ENCODE measurements at regions not wholly inside any gene's neighbourhood (a gene's known extent, or its start where the extent isn't known, plus 50 kb on each side); places are given as distances from the start of the nearest gene placed in this dataset.

GRCh38 chr12:5134861-5135525, 91.3 kb downstream of the KCNA5 start:
- TF ChIP-seq, protein P1, sequence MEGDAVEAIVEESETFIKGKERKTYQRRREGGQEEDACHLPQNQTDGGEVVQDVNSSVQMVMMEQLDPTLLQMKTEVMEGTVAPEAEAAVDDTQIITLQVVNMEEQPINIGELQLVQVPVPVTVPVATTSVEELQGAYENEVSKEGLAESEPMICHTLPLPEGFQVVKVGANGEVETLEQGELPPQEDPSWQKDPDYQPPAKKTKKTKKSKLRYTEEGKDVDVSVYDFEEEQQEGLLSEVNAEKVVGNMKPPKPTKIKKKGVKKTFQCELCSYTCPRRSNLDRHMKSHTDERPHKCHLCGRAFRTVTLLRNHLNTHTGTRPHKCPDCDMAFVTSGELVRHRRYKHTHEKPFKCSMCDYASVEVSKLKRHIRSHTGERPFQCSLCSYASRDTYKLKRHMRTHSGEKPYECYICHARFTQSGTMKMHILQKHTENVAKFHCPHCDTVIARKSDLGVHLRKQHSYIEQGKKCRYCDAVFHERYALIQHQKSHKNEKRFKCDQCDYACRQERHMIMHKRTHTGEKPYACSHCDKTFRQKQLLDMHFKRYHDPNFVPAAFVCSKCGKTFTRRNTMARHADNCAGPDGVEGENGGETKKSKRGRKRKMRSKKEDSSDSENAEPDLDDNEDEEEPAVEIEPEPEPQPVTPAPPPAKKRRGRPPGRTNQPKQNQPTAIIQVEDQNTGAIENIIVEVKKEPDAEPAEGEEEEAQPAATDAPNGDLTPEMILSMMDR (IDR thresholded peaks at IDR 0.05) = no peak
- TF ChIP-seq POLR2A (IDR thresholded peaks at IDR 0.05) = no peak

Measured in testis (tissue), 2 donors.